SK-N-MC (cell line): ENCODE measurements at regions not wholly inside any gene's neighbourhood (a gene's known extent, or its start where the extent isn't known, plus 50 kb on each side); places are given as distances from the start of the nearest gene placed in this dataset.
A peak's percentile ranks its signal among the peaks of the same experiment; 100 is the strongest.

Experiments
- DNase-seq: peaks from one replicate; pipeline ENCODE4 v3.0.0-alpha.2; 2011; ENCODE audit warnings: low read depth, low spot score
- H3K27ac ChIP-seq: fragments of 200-600 bp; sonication (generic); 2 replicates; pipeline ENCODE4 v1.5.1; 2016; ENCODE audit warnings: mixed run types
- H3K36me3 ChIP-seq: fragments of 200-600 bp; sonication (generic); 2 replicates; pipeline ENCODE4 v1.6.1; 2017; ENCODE audit warnings: antibody characterized with exemption, low read length, mixed read lengths; ENCODE audit not compliant: insufficient read depth
- H3K4me3 ChIP-seq: fragments of 200-600 bp; sonication (generic); 2 replicates; pipeline ENCODE4 v1.5.1; 2016
- H3K9ac ChIP-seq: fragments of 200-600 bp; sonication (generic); 2 replicates; pipeline ENCODE4 v1.8.0; 2017; ENCODE audit warnings: mixed run types, mixed read lengths; ENCODE audit not compliant: insufficient read length
- H3K9me3 ChIP-seq: fragments of 200-600 bp; sonication (generic); 2 replicates; pipeline ENCODE4 v1.6.1; 2017; ENCODE audit warnings: low read depth, mild to moderate bottlenecking, antibody characterized with exemption, low read length, moderate library complexity, mixed read lengths
- EZH2 ChIP-seq: fragments of 200-600 bp; sonication (generic); IDR thresholded peaks from one replicate; pipeline ENCODE4 v1.6.1; 2017; ENCODE audit warnings: antibody characterized with exemption
- FOXP2 ChIP-seq: optimal IDR thresholded peaks from 2 replicates; pipeline ENCODE3; 2011; ENCODE audit warnings: mild to moderate bottlenecking, moderate library complexity; ENCODE audit not compliant: insufficient read depth; ENCODE audit errors: extremely low read length, control extremely low read depth
- POLR2AphosphoS5 ChIP-seq: IDR thresholded peaks from 2 replicates; pipeline ENCODE4 v1.6.1; 2012; ENCODE audit warnings: mild to moderate bottlenecking, low read depth, low read length, borderline replicate concordance

DNA sequence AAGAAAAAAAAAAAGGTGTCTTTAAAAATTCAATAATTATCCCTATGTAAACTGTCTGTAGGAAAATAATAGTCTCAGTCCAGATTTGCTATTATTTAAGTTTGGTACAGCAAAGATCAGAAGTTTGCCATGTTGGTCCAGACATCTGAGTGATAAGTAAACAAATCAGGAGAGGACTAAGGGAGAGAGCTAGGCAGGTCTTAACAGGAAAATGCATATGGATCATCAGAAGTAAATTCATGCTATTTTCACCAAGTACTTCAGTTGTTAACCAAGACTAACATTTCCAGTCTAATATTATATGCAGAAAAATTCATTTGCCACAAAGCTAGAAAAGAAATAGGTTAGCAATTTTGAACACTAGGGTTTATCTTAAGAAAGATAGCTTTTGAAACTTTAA lies 95.0 kb upstream of the STK17B start:
- Histone ChIP-seq H3K36me3 (no peaks in the 10 kb centered on the region), H3K9ac (no peak overlapping the region), H3K27ac (peak overlapping the region; percentile 74; the same call in 1 of the 2 replicates), H3K4me3 (no peak overlapping the region), H3K9me3 (no peaks in the 10 kb centered on the region)
- DNase-seq, result no peak
- no peak for TF ChIP-seq EZH2
- TF ChIP-seq FOXP2, result no peak
- no peak for TF ChIP-seq POLR2AphosphoS5

DNA sequence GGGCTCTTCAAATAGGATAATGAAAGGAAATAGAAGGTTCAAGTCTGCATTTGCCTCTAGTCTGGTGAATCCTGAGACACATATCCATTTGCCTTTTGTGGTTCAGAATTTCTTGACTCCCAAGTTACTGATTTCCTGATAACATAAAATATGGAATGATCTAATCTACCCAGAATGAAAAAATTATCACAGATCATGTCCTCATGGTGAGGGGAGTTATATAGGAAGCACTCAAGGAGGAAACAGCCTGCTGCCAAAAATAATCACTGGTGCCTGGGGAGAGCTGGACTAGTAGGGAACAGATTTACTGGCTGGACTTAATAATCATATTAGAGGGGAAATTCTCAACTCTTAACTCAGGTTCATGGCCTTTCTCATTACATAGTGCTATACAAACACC lies 95.5 kb upstream of the STK17B start:
- Histone ChIP-seq H3K27ac (peak overlapping the region; percentile 74), H3K4me3 (no peak overlapping the region), H3K9ac (no peak overlapping the region), H3K36me3 (no peaks in the 10 kb centered on the region), H3K9me3 (no peaks in the 10 kb centered on the region)
- TF ChIP-seq FOXP2 (no peak), EZH2 (no peak), POLR2AphosphoS5 (no peak)
- DNase-seq, result no peak

DNA sequence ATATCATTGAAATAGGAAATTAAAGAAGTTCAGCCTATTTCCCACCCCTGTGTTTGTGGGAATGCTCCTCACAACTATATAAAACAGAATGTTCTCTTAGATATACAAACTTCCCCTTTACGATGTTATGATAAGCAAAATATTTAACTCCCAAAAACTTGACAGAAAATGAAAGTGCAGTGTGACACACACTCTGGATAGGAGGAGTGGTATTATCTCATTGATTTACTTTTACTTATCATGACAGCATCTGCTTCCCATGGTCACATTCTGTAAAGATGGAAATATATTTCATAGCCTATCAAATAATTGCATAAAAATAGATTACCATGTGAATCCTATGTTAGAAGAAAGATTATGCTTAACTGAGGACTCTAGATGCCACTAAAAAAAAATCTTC lies 96.6 kb upstream of the STK17B start:
- TF ChIP-seq POLR2AphosphoS5 (no peak), FOXP2 (no peak), EZH2 (no peak)
- Histone ChIP-seq H3K9ac (peak overlapping the region; percentile 8), H3K4me3 (peak overlapping the region; percentile 24; the same call in 1 of the 2 replicates), H3K9me3 (no peaks in the 10 kb centered on the region), H3K27ac (peak overlapping the region; percentile 74), H3K36me3 (no peaks in the 10 kb centered on the region)
- DNase-seq, result no peak

DNA sequence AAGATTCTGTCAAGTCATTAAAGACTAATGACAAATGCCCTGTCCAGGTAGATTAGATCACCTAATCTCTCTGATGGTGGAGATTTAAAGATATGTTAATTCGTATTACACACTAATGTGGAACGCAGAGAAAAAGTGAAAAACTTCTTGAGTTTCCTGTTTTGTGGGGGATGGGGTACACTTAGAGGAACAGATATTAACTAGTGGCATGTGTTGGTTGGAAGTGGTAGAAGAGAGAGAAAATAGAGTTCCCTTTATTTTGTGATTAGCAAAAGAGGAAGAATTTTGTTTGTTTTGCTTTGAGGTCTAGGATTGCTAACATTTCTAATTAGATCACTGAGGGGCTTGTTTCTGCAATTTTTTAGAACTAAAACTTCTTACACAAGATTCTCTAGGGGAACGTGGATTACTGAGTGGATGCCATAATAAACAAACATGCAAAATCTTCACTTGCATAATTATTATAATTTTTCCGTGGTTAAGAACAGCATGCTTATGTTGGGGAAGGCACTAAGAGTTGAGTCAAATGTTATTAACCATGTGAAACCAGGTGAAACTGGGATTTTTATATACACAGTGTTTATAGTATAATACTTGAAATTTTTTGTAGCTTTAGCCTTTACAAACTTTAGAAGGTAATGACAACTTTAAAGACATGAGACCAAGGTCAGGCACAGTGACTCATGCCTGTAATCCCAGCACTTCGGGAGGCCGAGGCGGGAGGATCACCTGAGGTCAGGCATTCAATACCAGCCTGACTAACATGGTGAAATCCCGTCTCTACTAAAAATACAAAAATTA lies 97.4 kb upstream of the STK17B start:
- Histone ChIP-seq H3K36me3 (no peaks in the 10 kb centered on the region), H3K27ac (peak overlapping the region; percentile 74), H3K4me3 (peak overlapping the region; percentile 24; the same call in 1 of the 2 replicates), H3K9ac (peak overlapping the region; percentile 8), H3K9me3 (no peaks in the 10 kb centered on the region)
- no peak for DNase-seq
- TF ChIP-seq EZH2, result no peak
- TF ChIP-seq POLR2AphosphoS5, result no peak
- no peak for TF ChIP-seq FOXP2

DNA sequence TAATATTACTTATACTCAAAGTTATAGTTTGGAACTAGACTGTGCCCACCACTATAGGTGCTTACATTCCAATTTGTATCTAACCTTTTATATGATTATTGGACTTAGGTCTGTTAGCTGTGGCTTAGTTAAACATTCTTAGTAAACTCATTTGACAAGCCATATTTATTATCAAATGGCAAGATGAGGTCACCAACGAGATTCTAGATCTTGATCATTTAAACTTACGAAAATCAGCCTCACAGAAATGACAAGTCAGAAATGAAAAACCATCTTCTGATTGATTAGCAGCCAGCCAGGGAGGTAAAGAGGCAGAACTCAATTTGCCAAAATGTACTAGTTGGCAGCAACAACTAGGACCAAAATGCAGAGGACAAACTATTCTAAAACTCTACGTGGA lies 100.4 kb upstream of the STK17B start:
- H3K27ac ChIP-seq, result no peak overlapping the region
- H3K9ac ChIP-seq, result no peak overlapping the region
- H3K36me3 ChIP-seq, result no peaks in the 10 kb centered on the region
- TF ChIP-seq FOXP2 (no peak), EZH2 (no peak), POLR2AphosphoS5 (no peak)
- DNase-seq, result no peak
- no peak overlapping the region for H3K4me3 ChIP-seq
- H3K9me3 ChIP-seq, result no peaks in the 10 kb centered on the region

DNA sequence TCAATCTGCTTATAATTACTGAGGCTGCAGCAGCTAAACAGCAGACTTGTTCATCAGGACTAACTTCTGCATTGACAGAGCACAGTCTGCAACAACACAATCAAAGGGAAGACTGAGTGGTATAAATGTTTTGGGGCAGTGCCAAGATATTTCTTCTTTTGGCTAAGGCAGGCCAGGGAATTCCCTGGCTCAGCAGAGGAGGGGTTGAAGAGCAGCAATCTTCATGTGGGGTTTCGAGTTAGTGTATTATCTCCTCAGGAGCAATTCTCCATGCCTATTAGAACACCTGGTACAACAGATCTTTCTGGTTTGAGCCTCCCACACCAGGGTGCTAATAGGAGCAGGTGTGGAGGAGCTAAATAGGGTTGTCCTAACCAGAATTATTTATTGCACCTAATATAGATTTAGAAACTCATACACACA lies 103.0 kb upstream of the STK17B start:
- Histone ChIP-seq H3K4me3 (peak overlapping the region; percentile 18), H3K9me3 (no peaks in the 10 kb centered on the region), H3K9ac (no peak overlapping the region), H3K27ac (peak overlapping the region; percentile 22), H3K36me3 (no peaks in the 10 kb centered on the region)
- no peak for DNase-seq
- no peak for TF ChIP-seq FOXP2
- no peak; the same call in 1 of the 2 replicates for TF ChIP-seq POLR2AphosphoS5
- TF ChIP-seq EZH2, result no peak

DNA sequence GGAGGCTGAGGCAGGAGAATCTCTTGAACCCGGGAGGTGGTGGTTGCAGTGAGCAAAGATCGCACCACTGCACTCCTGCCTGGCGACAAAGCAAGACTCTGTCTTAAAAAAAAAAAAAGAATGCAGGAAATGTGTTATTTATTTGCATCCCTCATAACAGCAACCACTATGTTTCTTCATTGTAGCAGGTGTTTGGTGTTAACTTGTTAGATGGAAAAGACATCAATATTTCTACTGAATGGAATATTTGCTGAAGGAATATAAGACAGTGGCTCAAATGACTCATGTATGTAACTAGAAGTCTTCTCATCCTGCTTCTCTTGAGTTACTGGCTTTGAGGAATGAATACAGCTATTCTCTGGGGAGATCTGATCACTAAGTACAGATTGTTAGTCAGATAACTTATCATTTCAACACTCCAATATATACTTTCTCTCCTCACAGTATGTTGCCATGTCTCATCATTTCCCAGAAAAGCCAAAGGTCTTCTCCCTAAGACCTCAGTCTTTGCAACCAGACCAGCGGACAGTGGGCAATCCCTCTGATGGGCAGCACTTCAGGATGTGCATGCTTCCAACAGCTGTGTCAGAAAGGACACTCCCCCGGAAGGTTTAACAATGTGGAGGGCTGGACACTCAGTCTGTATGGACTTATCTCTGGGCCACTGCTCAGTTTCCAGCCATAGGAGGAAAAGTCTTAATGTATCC lies 104.4 kb upstream of the STK17B start:
- no peak overlapping the region for H3K9ac ChIP-seq
- no peaks in the 10 kb centered on the region for H3K36me3 ChIP-seq
- H3K27ac ChIP-seq, result no peak overlapping the region
- no peak for TF ChIP-seq POLR2AphosphoS5
- TF ChIP-seq EZH2, result no peak
- no peak for TF ChIP-seq FOXP2
- no peak for DNase-seq
- H3K4me3 ChIP-seq, result no peak overlapping the region
- no peaks in the 10 kb centered on the region for H3K9me3 ChIP-seq

DNA sequence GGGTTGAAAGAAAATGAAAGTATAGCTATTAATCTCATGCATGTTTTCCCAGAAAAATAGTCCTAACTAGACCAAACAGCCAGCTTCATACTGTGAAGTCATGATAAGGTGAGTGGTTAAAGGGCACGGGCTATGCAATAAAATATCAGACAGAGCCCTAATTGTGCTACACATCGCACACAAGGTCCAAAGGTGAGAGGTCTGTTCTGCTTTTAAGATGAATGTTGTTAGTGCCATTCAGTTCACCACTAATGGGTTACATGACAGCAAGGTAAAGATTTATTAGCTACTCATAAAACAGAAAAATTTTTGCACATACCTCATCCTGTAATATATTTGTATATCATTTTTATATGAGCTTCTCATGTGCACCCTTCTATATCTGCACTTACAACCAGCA lies 105.0 kb upstream of the STK17B start:
- no peak overlapping the region for H3K4me3 ChIP-seq
- H3K27ac ChIP-seq, result no peak overlapping the region
- H3K36me3 ChIP-seq, result no peaks in the 10 kb centered on the region
- no peak for DNase-seq
- TF ChIP-seq FOXP2 (no peak), POLR2AphosphoS5 (no peak), EZH2 (no peak)
- H3K9ac ChIP-seq, result no peak overlapping the region
- no peaks in the 10 kb centered on the region for H3K9me3 ChIP-seq
